DND-41 (cell line): ENCODE measurements at regions not wholly inside any gene's neighbourhood (a gene's known extent, or its start where the extent isn't known, plus 50 kb on each side); places are given as distances from the start of the nearest gene placed in this dataset.

Experiments used
- EZH2 ChIP-seq: IDR thresholded peaks from 3 replicates; pipeline ENCODE4 v1.6.1; 2012; ENCODE audit warnings: borderline replicate concordance, low read depth, mild to moderate bottlenecking, moderate library complexity, low read length, inconsistent platforms; ENCODE audit not compliant: severe bottlenecking
- TF ChIP-seq, protein P1 (sequence below): IDR thresholded peaks from 2 replicates; pipeline ENCODE4 v1.5.1; 2012; ENCODE audit warnings: borderline replicate concordance, low read length, moderate library complexity, mild to moderate bottlenecking; ENCODE audit not compliant: poor library complexity, severe bottlenecking; ENCODE audit errors: extremely low read depth

DNA sequence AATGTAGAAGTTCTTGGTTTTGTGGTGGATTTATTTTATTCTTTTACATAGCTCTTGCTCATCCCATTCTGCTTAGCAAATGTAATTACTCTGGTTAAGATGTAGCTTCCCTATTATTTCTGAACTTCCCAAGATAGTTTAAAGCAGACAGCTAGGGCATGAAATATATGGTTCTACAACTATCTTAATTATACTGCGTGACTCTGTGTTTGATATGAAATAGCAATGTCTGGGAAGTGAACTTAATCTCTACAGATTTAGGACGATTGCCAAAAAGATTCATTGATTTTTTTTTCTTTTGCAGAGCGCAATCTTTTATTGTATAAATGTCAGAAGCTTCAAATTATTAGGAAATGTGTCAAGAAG is 529.3 kb upstream of the ZNF608 start:
- TF ChIP-seq, protein P1, sequence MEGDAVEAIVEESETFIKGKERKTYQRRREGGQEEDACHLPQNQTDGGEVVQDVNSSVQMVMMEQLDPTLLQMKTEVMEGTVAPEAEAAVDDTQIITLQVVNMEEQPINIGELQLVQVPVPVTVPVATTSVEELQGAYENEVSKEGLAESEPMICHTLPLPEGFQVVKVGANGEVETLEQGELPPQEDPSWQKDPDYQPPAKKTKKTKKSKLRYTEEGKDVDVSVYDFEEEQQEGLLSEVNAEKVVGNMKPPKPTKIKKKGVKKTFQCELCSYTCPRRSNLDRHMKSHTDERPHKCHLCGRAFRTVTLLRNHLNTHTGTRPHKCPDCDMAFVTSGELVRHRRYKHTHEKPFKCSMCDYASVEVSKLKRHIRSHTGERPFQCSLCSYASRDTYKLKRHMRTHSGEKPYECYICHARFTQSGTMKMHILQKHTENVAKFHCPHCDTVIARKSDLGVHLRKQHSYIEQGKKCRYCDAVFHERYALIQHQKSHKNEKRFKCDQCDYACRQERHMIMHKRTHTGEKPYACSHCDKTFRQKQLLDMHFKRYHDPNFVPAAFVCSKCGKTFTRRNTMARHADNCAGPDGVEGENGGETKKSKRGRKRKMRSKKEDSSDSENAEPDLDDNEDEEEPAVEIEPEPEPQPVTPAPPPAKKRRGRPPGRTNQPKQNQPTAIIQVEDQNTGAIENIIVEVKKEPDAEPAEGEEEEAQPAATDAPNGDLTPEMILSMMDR: no peak
- TF ChIP-seq EZH2: no peak
